HEK293 (cell line): ENCODE measurements at regions not wholly inside any gene's neighbourhood (a gene's known extent, or its start where the extent isn't known, plus 50 kb on each side); places are given as distances from the start of the nearest gene placed in this dataset.

Source experiments
- GFI1B ChIP-seq: fragments of 450-650 bp; formaldehyde crosslinking; IDR thresholded peaks from 2 replicates; pipeline ENCODE4 v1.5.1; 2016; ENCODE audit warnings: missing biosample characterization, missing genetic modification characterization
- MYNN ChIP-seq: fragments of 450-650 bp; formaldehyde crosslinking; IDR thresholded peaks from 2 replicates; pipeline ENCODE4 v1.5.1; 2016; ENCODE audit warnings: missing biosample characterization, missing genetic modification characterization, borderline replicate concordance
- YY1 ChIP-seq: fragments of 450-650 bp; formaldehyde crosslinking; IDR thresholded peaks from 2 replicates; pipeline ENCODE4 v1.5.1; 2018; ENCODE audit warnings: missing biosample characterization, missing genetic modification characterization
- ZBTB20 ChIP-seq: fragments of 450-650 bp; formaldehyde crosslinking; IDR thresholded peaks from 2 replicates; pipeline ENCODE4 v1.5.1; 2016; ENCODE audit warnings: missing biosample characterization, missing genetic modification characterization
- ZEB2 ChIP-seq: fragments of 450-650 bp; formaldehyde crosslinking; IDR thresholded peaks from 2 replicates; pipeline ENCODE4 v1.5.1; 2016; ENCODE audit warnings: missing biosample characterization, missing genetic modification characterization
- ZNF221 ChIP-seq: fragments of 450-650 bp; formaldehyde crosslinking; IDR thresholded peaks from 2 replicates; pipeline ENCODE4 v1.5.1; 2017; ENCODE audit warnings: missing biosample characterization, missing genetic modification characterization, borderline replicate concordance
- ZNF292 ChIP-seq: fragments of 450-650 bp; formaldehyde crosslinking; IDR thresholded peaks from 2 replicates; pipeline ENCODE4 v1.5.1; 2016; ENCODE audit warnings: low read depth, missing biosample characterization, missing genetic modification characterization, borderline replicate concordance
- ZNF433 ChIP-seq: fragments of 450-650 bp; formaldehyde crosslinking; IDR thresholded peaks from 2 replicates; pipeline ENCODE4 v1.5.1; 2016; ENCODE audit warnings: missing biosample characterization, missing genetic modification characterization, low read depth
- ZNF658 ChIP-seq: fragments of 450-650 bp; formaldehyde crosslinking; IDR thresholded peaks from 2 replicates; pipeline ENCODE4; 2016; ENCODE audit warnings: missing biosample characterization, missing genetic modification characterization
- ZNF768 ChIP-seq: fragments of 450-650 bp; formaldehyde crosslinking; IDR thresholded peaks from 2 replicates; pipeline ENCODE4 v1.5.1; 2018; ENCODE audit warnings: missing biosample characterization, mild to moderate bottlenecking, missing genetic modification characterization
- TF ChIP-seq, protein P1 (sequence below): fragments of 450-650 bp; formaldehyde crosslinking; IDR thresholded peaks from 2 replicates; pipeline ENCODE4 v1.5.1; 2016; ENCODE audit warnings: missing biosample characterization, missing genetic modification characterization
- TF ChIP-seq, protein P2 (sequence below): sonication (generic); formaldehyde crosslinking; IDR thresholded peaks from 2 replicates; pipeline ENCODE4 v1.8.1; 2022; ENCODE audit warnings: mild to moderate bottlenecking, moderate library complexity, missing genetic modification reagents
- TF ChIP-seq, protein P3 (sequence below): fragments of 450-650 bp; formaldehyde crosslinking; IDR thresholded peaks from 2 replicates; pipeline ENCODE4 v1.5.1; 2016; ENCODE audit warnings: missing biosample characterization, missing genetic modification characterization
- TF ChIP-seq, protein P4 (sequence below): fragments of 450-650 bp; formaldehyde crosslinking; IDR thresholded peaks from 2 replicates; pipeline ENCODE4 v1.5.1; 2016; ENCODE audit warnings: missing biosample characterization, missing genetic modification characterization, low read depth

DNA sequence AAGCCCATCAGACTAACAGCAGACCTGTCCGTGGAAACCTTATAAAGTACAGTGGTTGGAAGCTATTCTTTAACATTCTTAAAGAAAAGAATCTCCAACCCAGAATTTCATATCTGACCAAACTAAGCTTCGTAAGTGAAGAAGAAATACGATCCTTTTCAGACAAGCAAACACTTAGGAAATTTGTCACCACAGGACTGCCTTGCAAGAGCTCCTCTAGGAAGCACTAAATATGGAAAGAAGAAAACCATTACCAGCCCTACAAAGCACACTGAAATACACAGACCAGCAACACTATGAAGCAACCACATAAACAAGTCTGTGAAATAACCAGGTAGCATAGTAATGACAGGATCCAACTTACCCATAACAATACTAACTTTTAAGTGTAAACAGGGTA, 177.7 kb upstream of the PRSS1 start:
- TF ChIP-seq, protein P1, sequence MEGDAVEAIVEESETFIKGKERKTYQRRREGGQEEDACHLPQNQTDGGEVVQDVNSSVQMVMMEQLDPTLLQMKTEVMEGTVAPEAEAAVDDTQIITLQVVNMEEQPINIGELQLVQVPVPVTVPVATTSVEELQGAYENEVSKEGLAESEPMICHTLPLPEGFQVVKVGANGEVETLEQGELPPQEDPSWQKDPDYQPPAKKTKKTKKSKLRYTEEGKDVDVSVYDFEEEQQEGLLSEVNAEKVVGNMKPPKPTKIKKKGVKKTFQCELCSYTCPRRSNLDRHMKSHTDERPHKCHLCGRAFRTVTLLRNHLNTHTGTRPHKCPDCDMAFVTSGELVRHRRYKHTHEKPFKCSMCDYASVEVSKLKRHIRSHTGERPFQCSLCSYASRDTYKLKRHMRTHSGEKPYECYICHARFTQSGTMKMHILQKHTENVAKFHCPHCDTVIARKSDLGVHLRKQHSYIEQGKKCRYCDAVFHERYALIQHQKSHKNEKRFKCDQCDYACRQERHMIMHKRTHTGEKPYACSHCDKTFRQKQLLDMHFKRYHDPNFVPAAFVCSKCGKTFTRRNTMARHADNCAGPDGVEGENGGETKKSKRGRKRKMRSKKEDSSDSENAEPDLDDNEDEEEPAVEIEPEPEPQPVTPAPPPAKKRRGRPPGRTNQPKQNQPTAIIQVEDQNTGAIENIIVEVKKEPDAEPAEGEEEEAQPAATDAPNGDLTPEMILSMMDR (tag by site-specific recombination), result no peak
- TF ChIP-seq MYNN (tag by site-specific recombination) (no peak), YY1 (no peak), GFI1B (tag by site-specific recombination) (no peak), ZBTB20 (tag by site-specific recombination) (no peak), ZEB2 (tag by site-specific recombination) (no peak), ZNF768 (tag by site-specific recombination) (no peak), ZNF221 (tag by site-specific recombination) (no peak), ZNF292 (tag by site-specific recombination) (no peak), ZNF433 (no peak), ZNF658 (no peak)
- TF ChIP-seq, protein P2, sequence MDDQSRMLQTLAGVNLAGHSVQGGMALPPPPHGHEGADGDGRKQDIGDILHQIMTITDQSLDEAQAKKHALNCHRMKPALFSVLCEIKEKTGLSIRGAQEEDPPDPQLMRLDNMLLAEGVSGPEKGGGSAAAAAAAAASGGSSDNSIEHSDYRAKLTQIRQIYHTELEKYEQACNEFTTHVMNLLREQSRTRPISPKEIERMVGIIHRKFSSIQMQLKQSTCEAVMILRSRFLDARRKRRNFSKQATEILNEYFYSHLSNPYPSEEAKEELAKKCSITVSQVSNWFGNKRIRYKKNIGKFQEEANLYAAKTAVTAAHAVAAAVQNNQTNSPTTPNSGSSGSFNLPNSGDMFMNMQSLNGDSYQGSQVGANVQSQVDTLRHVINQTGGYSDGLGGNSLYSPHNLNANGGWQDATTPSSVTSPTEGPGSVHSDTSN, result no peak
- TF ChIP-seq, protein P3, sequence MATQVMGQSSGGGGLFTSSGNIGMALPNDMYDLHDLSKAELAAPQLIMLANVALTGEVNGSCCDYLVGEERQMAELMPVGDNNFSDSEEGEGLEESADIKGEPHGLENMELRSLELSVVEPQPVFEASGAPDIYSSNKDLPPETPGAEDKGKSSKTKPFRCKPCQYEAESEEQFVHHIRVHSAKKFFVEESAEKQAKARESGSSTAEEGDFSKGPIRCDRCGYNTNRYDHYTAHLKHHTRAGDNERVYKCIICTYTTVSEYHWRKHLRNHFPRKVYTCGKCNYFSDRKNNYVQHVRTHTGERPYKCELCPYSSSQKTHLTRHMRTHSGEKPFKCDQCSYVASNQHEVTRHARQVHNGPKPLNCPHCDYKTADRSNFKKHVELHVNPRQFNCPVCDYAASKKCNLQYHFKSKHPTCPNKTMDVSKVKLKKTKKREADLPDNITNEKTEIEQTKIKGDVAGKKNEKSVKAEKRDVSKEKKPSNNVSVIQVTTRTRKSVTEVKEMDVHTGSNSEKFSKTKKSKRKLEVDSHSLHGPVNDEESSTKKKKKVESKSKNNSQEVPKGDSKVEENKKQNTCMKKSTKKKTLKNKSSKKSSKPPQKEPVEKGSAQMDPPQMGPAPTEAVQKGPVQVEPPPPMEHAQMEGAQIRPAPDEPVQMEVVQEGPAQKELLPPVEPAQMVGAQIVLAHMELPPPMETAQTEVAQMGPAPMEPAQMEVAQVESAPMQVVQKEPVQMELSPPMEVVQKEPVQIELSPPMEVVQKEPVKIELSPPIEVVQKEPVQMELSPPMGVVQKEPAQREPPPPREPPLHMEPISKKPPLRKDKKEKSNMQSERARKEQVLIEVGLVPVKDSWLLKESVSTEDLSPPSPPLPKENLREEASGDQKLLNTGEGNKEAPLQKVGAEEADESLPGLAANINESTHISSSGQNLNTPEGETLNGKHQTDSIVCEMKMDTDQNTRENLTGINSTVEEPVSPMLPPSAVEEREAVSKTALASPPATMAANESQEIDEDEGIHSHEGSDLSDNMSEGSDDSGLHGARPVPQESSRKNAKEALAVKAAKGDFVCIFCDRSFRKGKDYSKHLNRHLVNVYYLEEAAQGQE (tag by site-specific recombination), result no peak
- TF ChIP-seq, protein P4, sequence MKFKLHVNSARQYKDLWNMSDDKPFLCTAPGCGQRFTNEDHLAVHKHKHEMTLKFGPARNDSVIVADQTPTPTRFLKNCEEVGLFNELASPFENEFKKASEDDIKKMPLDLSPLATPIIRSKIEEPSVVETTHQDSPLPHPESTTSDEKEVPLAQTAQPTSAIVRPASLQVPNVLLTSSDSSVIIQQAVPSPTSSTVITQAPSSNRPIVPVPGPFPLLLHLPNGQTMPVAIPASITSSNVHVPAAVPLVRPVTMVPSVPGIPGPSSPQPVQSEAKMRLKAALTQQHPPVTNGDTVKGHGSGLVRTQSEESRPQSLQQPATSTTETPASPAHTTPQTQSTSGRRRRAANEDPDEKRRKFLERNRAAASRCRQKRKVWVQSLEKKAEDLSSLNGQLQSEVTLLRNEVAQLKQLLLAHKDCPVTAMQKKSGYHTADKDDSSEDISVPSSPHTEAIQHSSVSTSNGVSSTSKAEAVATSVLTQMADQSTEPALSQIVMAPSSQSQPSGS, result no peak
